ENCODE measurements at regions not wholly inside any gene's neighbourhood (a gene's known extent, or its start where the extent isn't known, plus 50 kb on each side); places are given as distances from the start of the nearest gene placed in this dataset.

- H3K27ac ChIP-seq: no peak overlapping the region
- ATAC-seq: no peak
- DNase-seq: no peak
- H3K9me3 ChIP-seq: no peaks in the 10 kb centered on the region
- no peaks in the 10 kb centered on the region for H3K4me1 ChIP-seq
- no peaks in the 10 kb centered on the region for H3K27me3 ChIP-seq
- 65% methylated on average over 5 of the region's 5 CpGs for WGBS (ENCODE audit: insufficient coverage, low coverage, low lambda C conversion rate, missing lambda C conversion rate)
- H3K4me3 ChIP-seq: no peak overlapping the region
- no peaks in the 10 kb centered on the region for H3K36me3 ChIP-seq
- intact Hi-C loops (cut with DNase I): no loop called here
- no peak for TF ChIP-seq POLR2A (IDR thresholded peaks at IDR 0.05)
- no peak for TF ChIP-seq CTCF (IDR thresholded peaks at IDR 0.05)
Measured at GRCh38 chr12:28802706-28803438, 346.2 kb upstream of the FAR2 start.

GRCh38 chr12:28807535-28807934 is 341.5 kb upstream of the FAR2 start:
- intact Hi-C loops (cut with DNase I): no loop called here
- H3K4me3 ChIP-seq: no peak overlapping the region
- H3K36me3 ChIP-seq: no peaks in the 10 kb centered on the region
- no peaks in the 10 kb centered on the region for H3K4me1 ChIP-seq
- H3K27ac ChIP-seq: no peak overlapping the region
- WGBS (ENCODE audit: insufficient coverage, low coverage, low lambda C conversion rate, missing lambda C conversion rate): 63% methylated on average over 3 of the region's 3 CpGs
- H3K9me3 ChIP-seq: no peaks in the 10 kb centered on the region
- DNase-seq (no peak), ATAC-seq (no peak)
- no peak for TF ChIP-seq CTCF (IDR thresholded peaks at IDR 0.05)
- H3K27me3 ChIP-seq: no peaks in the 10 kb centered on the region

- Histone ChIP-seq H3K27ac (no peak overlapping the region), H3K4me1 (no peaks in the 10 kb centered on the region), H3K4me3 (no peak overlapping the region), H3K27me3 (no peaks in the 10 kb centered on the region), H3K36me3 (no peaks in the 10 kb centered on the region), H3K9me3 (no peaks in the 10 kb centered on the region)
- ATAC-seq (no peak), DNase-seq (no peak)
- intact Hi-C loops (cut with DNase I): no loop called here
- WGBS (ENCODE audit: insufficient coverage, low coverage, low lambda C conversion rate, missing lambda C conversion rate): no CpG with 5 or more reads among the region's 5 CpGs
- no peak for TF ChIP-seq CTCF (IDR thresholded peaks at IDR 0.05)
- no peak for TF ChIP-seq POLR2A (IDR thresholded peaks at IDR 0.05)
Measured at GRCh38 chr12:28811457-28811856, 337.6 kb upstream of the FAR2 start.

GRCh38 chr12:28814246-28814645 is 334.8 kb upstream of the FAR2 start:
- no peak overlapping the region for H3K4me3 ChIP-seq
- H3K27me3 ChIP-seq: no peaks in the 10 kb centered on the region
- no peak for ATAC-seq
- H3K36me3 ChIP-seq: no peaks in the 10 kb centered on the region
- TF ChIP-seq POLR2A (IDR thresholded peaks at IDR 0.05): no peak
- TF ChIP-seq CTCF (IDR thresholded peaks at IDR 0.05): no peak
- intact Hi-C loops (cut with DNase I): no loop called here
- WGBS (ENCODE audit: insufficient coverage, low coverage, low lambda C conversion rate, missing lambda C conversion rate): 27% methylated on average over 2 of the region's 4 CpGs
- no peak overlapping the region for H3K27ac ChIP-seq
- no peaks in the 10 kb centered on the region for H3K9me3 ChIP-seq
- H3K4me1 ChIP-seq: no peaks in the 10 kb centered on the region
- DNase-seq: no peak

- no peak overlapping the region for H3K27ac ChIP-seq
- DNase-seq: no peak
- intact Hi-C loops (cut with DNase I): no loop called here
- no peaks in the 10 kb centered on the region for H3K36me3 ChIP-seq
- H3K27me3 ChIP-seq: no peaks in the 10 kb centered on the region
- ATAC-seq: no peak
- 17% methylated on average over 2 of the region's 7 CpGs for WGBS (ENCODE audit: insufficient coverage, low coverage, low lambda C conversion rate, missing lambda C conversion rate)
- TF ChIP-seq CTCF (IDR thresholded peaks at IDR 0.05): no peak
- no peak for TF ChIP-seq POLR2A (IDR thresholded peaks at IDR 0.05)
- no peaks in the 10 kb centered on the region for H3K9me3 ChIP-seq
- no peak overlapping the region for H3K4me3 ChIP-seq
- H3K4me1 ChIP-seq: no peaks in the 10 kb centered on the region
Measured at GRCh38 chr12:28817524-28817923, 331.6 kb upstream of the FAR2 start.

Measured in right lobe of liver (tissue), 6 donors.